Stimulated activated naive CD8-positive, alpha-beta T cell treated with anti-CD3 and anti-CD28 coated beads, Interleukin-15, amount 100 ng/mL, for 72 hours (primary cell): ENCODE measurements at regions not wholly inside any gene's neighbourhood (a gene's known extent, or its start where the extent isn't known, plus 50 kb on each side); places are given as distances from the start of the nearest gene placed in this dataset.

ENCODE experiments used
- ATAC-seq: fragments of 150-1000 bp; cut with Tn5 transposase; 2 replicates; pipeline ENCODE4 v1.10.0; 2021; ENCODE audit warnings: mild to moderate bottlenecking, moderate library complexity
- DNase-seq, 2 donors: peaks; one replicate each; pipeline ENCODE4 v3.0.0; 2021 to 2022
- H3K27ac Mint-ChIP-seq, 2 donors: one replicate each; pipeline ENCODE4 v1.8.0; 2022; ENCODE audit warnings: mild to moderate bottlenecking in 2 of 2, mixed read lengths in 2 of 2, moderate library complexity in 2 of 2
- H3K27me3 Mint-ChIP-seq: one replicate; pipeline ENCODE4 v1.8.0; 2022; ENCODE audit warnings: mixed read lengths
- H3K4me1 Mint-ChIP-seq: one replicate; pipeline ENCODE4 v1.8.0; 2022; ENCODE audit warnings: mild to moderate bottlenecking, mixed read lengths
- H3K4me3 Mint-ChIP-seq, 2 donors: one replicate each; pipeline ENCODE4 v1.8.0; 2022; ENCODE audit warnings: mild to moderate bottlenecking in 2 of 2, mixed read lengths in 2 of 2, moderate library complexity in 1 of 2
- H3K9me3 Mint-ChIP-seq, 2 donors: one replicate each; pipeline ENCODE4 v1.8.0; 2022; ENCODE audit warnings: mixed read lengths in 2 of 2

DNA sequence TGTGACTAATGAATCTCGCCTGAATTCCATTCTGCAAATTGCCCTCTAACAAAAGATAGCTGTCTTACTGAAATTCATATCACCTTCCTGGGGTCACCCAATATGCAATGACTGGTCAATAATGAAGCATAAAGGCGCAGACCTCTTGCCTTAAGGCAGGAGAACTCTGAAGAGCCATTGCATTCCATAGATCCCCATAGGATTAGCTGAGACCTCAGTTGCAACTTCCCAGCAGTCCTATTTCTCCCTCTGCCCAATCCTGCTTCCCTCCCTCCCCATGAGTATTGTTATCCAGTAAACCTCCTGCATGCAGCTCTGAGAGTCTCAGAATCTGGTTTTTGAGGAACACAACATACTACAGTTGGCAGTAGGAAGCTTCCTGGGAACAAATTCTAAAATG is 396.5 kb downstream of the DCAF12L2 start:
- no peaks in the 10 kb centered on the region for H3K9me3 Mint-ChIP-seq
- no peak overlapping the region for H3K4me3 Mint-ChIP-seq
- ATAC-seq (no peak), DNase-seq (no peak)
- H3K4me1 Mint-ChIP-seq, result no peaks in the 10 kb centered on the region
- H3K27me3 Mint-ChIP-seq, result no peaks in the 10 kb centered on the region
- no peak overlapping the region for H3K27ac Mint-ChIP-seq

- Mint-ChIP-seq H3K4me1 (no peaks in the 10 kb centered on the region), H3K9me3 (no peaks in the 10 kb centered on the region), H3K27ac (no peak overlapping the region), H3K27me3 (no peaks in the 10 kb centered on the region), H3K4me3 (no peak overlapping the region)
- DNase-seq, result no peak
- ATAC-seq, result no peak
Measured at GRCh38 chrX:125778261-125778660, 387.8 kb downstream of the DCAF12L2 start.

DNA sequence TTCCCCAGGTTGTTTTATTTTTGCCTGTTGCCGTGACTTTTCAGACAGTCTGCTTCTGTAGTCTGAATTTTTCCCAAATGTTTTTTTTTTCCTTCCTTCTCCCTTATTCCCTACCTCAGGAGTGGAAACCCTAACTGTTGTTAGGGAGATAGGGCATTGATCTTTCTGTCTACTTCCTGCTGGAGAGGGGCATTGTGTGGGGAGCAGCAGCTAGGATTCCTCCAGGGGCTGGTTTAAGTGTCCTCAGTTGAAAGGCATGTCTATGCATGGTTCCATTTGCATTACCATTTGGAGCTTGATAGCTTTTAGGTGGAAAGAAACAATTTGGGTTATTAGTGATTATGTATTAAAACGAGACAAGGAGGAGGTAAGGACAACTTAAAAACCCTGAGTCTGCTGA is 383.9 kb downstream of the DCAF12L2 start:
- Mint-ChIP-seq H3K4me1 (no peaks in the 10 kb centered on the region), H3K27me3 (no peaks in the 10 kb centered on the region), H3K27ac (no peak overlapping the region), H3K4me3 (no peak overlapping the region), H3K9me3 (no peaks in the 10 kb centered on the region)
- ATAC-seq (no peak), DNase-seq (no peak)

GRCh38 chrX:125786316-125786715 is 379.8 kb downstream of the DCAF12L2 start:
- Mint-ChIP-seq H3K9me3 (no peaks in the 10 kb centered on the region), H3K4me1 (no peaks in the 10 kb centered on the region), H3K27me3 (no peaks in the 10 kb centered on the region), H3K4me3 (no peak overlapping the region), H3K27ac (no peak overlapping the region)
- ATAC-seq, result no peak
- no peak for DNase-seq

DNA sequence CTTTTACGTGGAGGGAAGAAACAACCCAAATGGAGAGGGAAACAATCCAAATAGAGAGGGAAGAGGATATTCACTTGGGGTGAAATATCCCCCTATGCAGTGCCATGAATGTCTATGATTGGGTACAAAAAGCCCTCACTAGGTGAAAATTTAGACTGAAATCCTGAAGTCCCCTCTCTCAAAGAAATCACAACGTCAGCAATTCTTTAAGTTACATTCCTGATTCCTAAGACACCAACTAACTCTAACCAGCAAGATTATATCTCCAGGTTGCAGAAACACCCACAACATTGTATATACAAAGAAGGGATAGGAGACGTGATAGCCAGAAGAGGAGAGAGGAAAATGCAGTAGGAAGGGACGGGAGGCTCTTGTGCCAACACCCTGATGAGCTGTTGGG is 374.3 kb downstream of the DCAF12L2 start:
- DNase-seq (no peak), ATAC-seq (no peak)
- Mint-ChIP-seq H3K27me3 (no peaks in the 10 kb centered on the region), H3K4me1 (no peaks in the 10 kb centered on the region), H3K9me3 (no peaks in the 10 kb centered on the region), H3K4me3 (no peak overlapping the region), H3K27ac (no peak overlapping the region)

GRCh38 chrX:125810856-125811255 is 355.2 kb downstream of the DCAF12L2 start:
- DNase-seq (no peak), ATAC-seq (no peak)
- H3K4me3 Mint-ChIP-seq, result no peak overlapping the region
- H3K27ac Mint-ChIP-seq, result no peak overlapping the region
- H3K27me3 Mint-ChIP-seq, result no peaks in the 10 kb centered on the region
- H3K9me3 Mint-ChIP-seq, result no peaks in the 10 kb centered on the region
- no peaks in the 10 kb centered on the region for H3K4me1 Mint-ChIP-seq

GRCh38 chrX:125826080-125826479 is 340.0 kb downstream of the DCAF12L2 start:
- no peaks in the 10 kb centered on the region for H3K27me3 Mint-ChIP-seq
- DNase-seq (no peak), ATAC-seq (no peak)
- H3K4me3 Mint-ChIP-seq, result no peak overlapping the region
- H3K4me1 Mint-ChIP-seq, result no peaks in the 10 kb centered on the region
- no peaks in the 10 kb centered on the region for H3K9me3 Mint-ChIP-seq
- no peak overlapping the region for H3K27ac Mint-ChIP-seq

DNA sequence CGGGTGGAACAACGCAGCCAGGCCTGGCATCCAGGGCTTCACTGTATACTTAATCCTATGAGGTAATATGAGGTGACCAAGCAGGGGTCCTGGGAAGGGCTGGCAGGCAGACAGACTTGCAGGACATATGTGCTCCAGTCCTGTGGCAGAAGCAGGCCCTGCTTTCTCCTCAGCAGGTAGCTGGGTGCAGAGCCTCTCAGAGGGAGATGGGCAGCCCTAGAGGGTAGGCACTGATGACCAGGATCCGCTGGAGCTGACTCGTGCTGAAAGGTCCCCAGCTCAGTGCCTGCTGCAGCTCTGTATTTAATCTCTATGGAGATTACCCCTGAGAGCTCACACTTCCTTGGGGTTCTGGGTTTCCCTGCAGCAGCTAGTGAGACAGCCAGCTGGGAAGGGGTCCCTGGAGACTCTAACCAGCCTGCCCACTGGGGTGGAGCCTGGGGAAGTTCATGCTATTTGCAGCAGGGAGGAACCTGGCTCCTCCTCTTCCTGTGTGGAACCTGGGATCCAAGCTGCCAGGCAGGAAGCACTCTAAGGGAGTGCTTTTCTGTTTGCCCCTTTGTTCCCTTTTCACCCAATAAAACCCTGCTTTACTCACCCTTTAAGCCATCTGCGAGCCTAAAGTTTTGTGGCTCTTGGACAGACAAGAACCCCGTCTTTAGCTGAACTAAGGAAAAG is 339.2 kb downstream of the DCAF12L2 start:
- H3K4me1 Mint-ChIP-seq, result no peaks in the 10 kb centered on the region
- DNase-seq (no peak), ATAC-seq (no peak)
- no peaks in the 10 kb centered on the region for H3K27me3 Mint-ChIP-seq
- H3K9me3 Mint-ChIP-seq, result no peaks in the 10 kb centered on the region
- no peak overlapping the region for H3K27ac Mint-ChIP-seq
- no peak overlapping the region for H3K4me3 Mint-ChIP-seq

DNA sequence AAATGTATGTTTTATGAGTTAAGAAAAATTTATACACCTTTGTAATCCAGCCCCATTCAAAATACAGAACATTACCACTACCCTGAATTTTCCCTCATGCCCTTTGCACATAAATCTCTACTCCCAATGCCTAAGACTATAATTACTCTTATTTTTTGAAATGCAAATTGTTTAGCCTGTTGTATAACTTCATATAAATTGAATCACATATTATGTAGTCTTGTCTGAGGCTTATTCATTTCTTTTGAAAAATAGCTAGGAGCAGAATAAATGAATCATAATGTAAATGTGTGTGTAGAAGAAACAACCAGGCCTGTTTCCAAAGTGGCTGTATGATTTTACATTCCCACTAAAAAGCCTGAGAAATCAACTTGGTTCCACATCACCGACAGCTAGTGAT is 319.8 kb downstream of the DCAF12L2 start:
- DNase-seq, result no peak
- no peak overlapping the region for H3K4me3 Mint-ChIP-seq
- H3K27ac Mint-ChIP-seq, result no peak overlapping the region
- no peaks in the 10 kb centered on the region for H3K27me3 Mint-ChIP-seq
- H3K4me1 Mint-ChIP-seq, result no peaks in the 10 kb centered on the region
- H3K9me3 Mint-ChIP-seq, result no peaks in the 10 kb centered on the region
- ATAC-seq, result no peak

GRCh38 chrX:125850693-125851092 is 315.4 kb downstream of the DCAF12L2 start:
- H3K27me3 Mint-ChIP-seq, result no peaks in the 10 kb centered on the region
- no peak overlapping the region for H3K27ac Mint-ChIP-seq
- H3K4me3 Mint-ChIP-seq, result no peak overlapping the region
- DNase-seq (no peak), ATAC-seq (no peak)
- no peaks in the 10 kb centered on the region for H3K4me1 Mint-ChIP-seq
- no peaks in the 10 kb centered on the region for H3K9me3 Mint-ChIP-seq

GRCh38 chrX:125883169-125883568 is 282.9 kb downstream of the DCAF12L2 start:
- H3K9me3 Mint-ChIP-seq, result peaks cover 0 to 5% of the 10 kb centered on the region in 2 donors
- ATAC-seq, result no peak
- no peak for DNase-seq
- no peaks in the 10 kb centered on the region for H3K4me1 Mint-ChIP-seq
- H3K27ac Mint-ChIP-seq, result no peak overlapping the region
- no peak overlapping the region for H3K4me3 Mint-ChIP-seq
- no peaks in the 10 kb centered on the region for H3K27me3 Mint-ChIP-seq

- H3K4me1 Mint-ChIP-seq, result no peaks in the 10 kb centered on the region
- H3K4me3 Mint-ChIP-seq, result no peak overlapping the region
- H3K9me3 Mint-ChIP-seq, result no peaks in the 10 kb centered on the region
- ATAC-seq, result no peak
- no peaks in the 10 kb centered on the region for H3K27me3 Mint-ChIP-seq
- H3K27ac Mint-ChIP-seq, result no peak overlapping the region
- DNase-seq, result no peak
Measured at GRCh38 chrX:125894947-125895346, 271.1 kb downstream of the DCAF12L2 start.

GRCh38 chrX:125895518-125895917 is 270.6 kb downstream of the DCAF12L2 start:
- H3K4me3 Mint-ChIP-seq, result no peak overlapping the region
- H3K27me3 Mint-ChIP-seq, result no peaks in the 10 kb centered on the region
- no peak for DNase-seq
- no peaks in the 10 kb centered on the region for H3K9me3 Mint-ChIP-seq
- ATAC-seq, result no peak
- H3K27ac Mint-ChIP-seq, result no peak overlapping the region
- no peaks in the 10 kb centered on the region for H3K4me1 Mint-ChIP-seq

DNA sequence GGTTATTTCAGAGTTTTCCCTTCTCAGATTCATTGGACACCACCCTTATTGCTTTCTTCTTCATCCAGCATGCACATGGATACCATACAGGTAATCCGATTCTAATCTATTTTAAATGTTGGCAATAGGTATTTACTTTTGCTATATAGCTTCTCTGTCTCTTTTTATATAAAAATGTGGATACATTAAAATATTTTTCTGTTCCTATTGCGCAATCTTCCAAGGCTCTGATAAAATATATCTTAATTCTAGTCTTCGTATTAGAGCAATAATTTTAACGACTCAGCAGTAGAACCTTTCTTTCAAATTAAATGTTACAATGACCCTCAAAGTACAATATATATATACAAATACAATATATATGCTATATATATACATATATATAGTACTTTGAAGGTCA is 239.8 kb downstream of the DCAF12L2 start:
- Mint-ChIP-seq H3K27me3 (no peaks in the 10 kb centered on the region), H3K4me1 (no peaks in the 10 kb centered on the region), H3K9me3 (no peaks in the 10 kb centered on the region), H3K4me3 (no peak overlapping the region), H3K27ac (no peak overlapping the region)
- ATAC-seq (no peak), DNase-seq (no peak)

DNA sequence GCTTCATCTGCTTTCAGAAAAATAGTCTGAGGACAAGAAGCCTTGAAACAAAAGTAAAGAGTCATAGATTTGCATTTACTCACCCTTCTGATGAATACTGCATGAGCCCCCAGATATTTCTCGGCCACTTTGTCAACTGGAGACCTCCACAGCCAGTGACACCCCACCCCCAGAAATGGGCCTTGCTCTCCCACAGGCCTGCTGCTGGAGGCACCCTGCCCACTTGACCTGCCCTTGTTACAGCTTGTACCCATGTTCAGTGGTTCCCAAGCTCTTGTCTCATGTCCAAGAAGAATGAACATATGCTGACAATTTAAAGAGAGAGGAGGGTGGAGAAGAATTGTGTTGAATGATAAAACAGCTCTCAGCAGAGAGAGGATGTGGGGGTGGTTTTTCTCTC is 225.1 kb downstream of the DCAF12L2 start:
- DNase-seq (no peak), ATAC-seq (no peak)
- Mint-ChIP-seq H3K4me1 (no peaks in the 10 kb centered on the region), H3K9me3 (peaks cover 5 to 6% of the 10 kb centered on the region in 2 donors), H3K27me3 (no peaks in the 10 kb centered on the region), H3K4me3 (no peak overlapping the region), H3K27ac (no peak overlapping the region)

DNA sequence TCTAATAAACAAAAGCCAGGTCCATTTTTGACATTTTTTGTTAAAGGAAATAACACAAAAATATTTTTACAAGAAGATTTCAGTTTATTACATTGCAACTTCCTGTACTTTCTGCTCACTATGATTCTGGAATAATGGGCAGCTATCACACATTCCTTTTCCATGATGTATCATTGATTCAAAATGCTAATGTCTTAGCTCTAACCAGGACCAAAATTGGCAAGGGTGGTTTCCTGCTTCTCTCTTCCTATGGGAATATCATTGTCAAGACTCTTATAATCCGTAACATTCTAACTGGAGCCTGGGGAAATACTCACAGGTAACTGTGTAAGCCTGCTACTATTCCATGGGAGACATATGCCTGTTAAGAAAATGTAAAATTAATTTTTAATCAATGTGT is 218.6 kb downstream of the DCAF12L2 start:
- Mint-ChIP-seq H3K4me1 (no peaks in the 10 kb centered on the region), H3K9me3 (peaks cover 0 to 5% of the 10 kb centered on the region in 2 donors)
- DNase-seq, result no peak

DNA sequence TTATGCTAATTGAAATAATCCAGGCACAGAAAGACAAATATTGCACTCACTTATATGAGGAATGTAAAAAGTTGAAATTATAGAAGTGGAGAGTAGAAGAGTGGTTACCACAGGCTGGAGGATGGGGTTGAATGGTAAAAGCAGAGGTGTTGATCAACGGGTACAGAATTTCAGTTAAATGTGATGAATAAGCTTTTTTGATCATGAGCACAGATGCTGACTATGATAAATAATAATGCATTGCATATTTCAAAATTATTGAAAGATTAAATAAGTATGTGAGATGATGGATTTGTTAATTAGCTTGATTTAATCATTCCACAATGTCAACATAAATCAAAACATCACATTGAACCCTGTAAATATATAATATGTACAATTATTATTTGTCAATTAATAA is 213.1 kb downstream of the DCAF12L2 start:
- no peak overlapping the region for H3K27ac Mint-ChIP-seq
- H3K9me3 Mint-ChIP-seq, result no peaks in the 10 kb centered on the region
- no peaks in the 10 kb centered on the region for H3K27me3 Mint-ChIP-seq
- H3K4me1 Mint-ChIP-seq, result no peaks in the 10 kb centered on the region
- ATAC-seq (no peak), DNase-seq (no peak)
- H3K4me3 Mint-ChIP-seq, result no peak overlapping the region

More for the DNA sequence above, 218.6 kb downstream of the DCAF12L2 start:
- Mint-ChIP-seq H3K27me3 (no peaks in the 10 kb centered on the region), H3K27ac (no peak overlapping the region), H3K4me3 (no peak overlapping the region)
- ATAC-seq, result no peak
